HEK293 (cell line): ENCODE measurements at regions not wholly inside any gene's neighbourhood (a gene's known extent, or its start where the extent isn't known, plus 50 kb on each side); places are given as distances from the start of the nearest gene placed in this dataset.

Experiments
- AEBP2 ChIP-seq: fragments of 450-650 bp; formaldehyde crosslinking; IDR thresholded peaks from 2 replicates; pipeline ENCODE4 v1.5.1; 2016; ENCODE audit warnings: missing biosample characterization, missing genetic modification characterization, borderline replicate concordance
- CTCF ChIP-seq: fragments of 450-650 bp; formaldehyde crosslinking; IDR thresholded peaks from 2 replicates; pipeline ENCODE4 v1.5.1; 2016; ENCODE audit warnings: missing biosample characterization, missing genetic modification characterization
- PBX3 ChIP-seq: sonication (generic); formaldehyde crosslinking; IDR thresholded peaks from 2 replicates; pipeline ENCODE4 v1.8.1; 2022; ENCODE audit warnings: mild to moderate bottlenecking, moderate library complexity, missing genetic modification reagents
- REST ChIP-seq: fragments of 450-650 bp; formaldehyde crosslinking; IDR thresholded peaks from 2 replicates; pipeline ENCODE4 v1.5.1; 2016; ENCODE audit warnings: missing biosample characterization, missing genetic modification characterization
- ZBTB20 ChIP-seq: fragments of 450-650 bp; formaldehyde crosslinking; IDR thresholded peaks from 2 replicates; pipeline ENCODE4 v1.5.1; 2016; ENCODE audit warnings: missing biosample characterization, missing genetic modification characterization
- ZNF23 ChIP-seq: fragments of 450-650 bp; formaldehyde crosslinking; IDR thresholded peaks from 2 replicates; pipeline ENCODE4 v1.5.1; 2016; ENCODE audit warnings: missing biosample characterization, missing genetic modification characterization, borderline replicate concordance
- ZNF274 ChIP-seq, 2 experiments: fragments of 200-500 bp in 1 of 2; fragments of 450-650 bp in 1 of 2; sonication (Bioruptor generic) in 1 of 2; formaldehyde crosslinking in 1 of 2; IDR thresholded peaks; 2 replicates each; pipeline versions ENCODE4 v1.5.1 to v1.6.1; 2014 to 2016; ENCODE audit warnings: borderline replicate concordance in 1 of 2, inconsistent platforms in 1 of 2, low read length in 1 of 2, missing biosample characterization in 1 of 2, missing genetic modification characterization in 1 of 2
- ZNF302 ChIP-seq: fragments of 450-650 bp; formaldehyde crosslinking; IDR thresholded peaks from 2 replicates; pipeline ENCODE4 v1.5.1; 2016; ENCODE audit warnings: missing biosample characterization, missing genetic modification characterization, low read depth

- TF ChIP-seq PBX3 = no peak
- no peak for TF ChIP-seq CTCF (tag by site-specific recombination)
- TF ChIP-seq ZNF274 (IDR thresholded peaks at IDR 0.05; ENCODE audit: low read length) = no peak
- TF ChIP-seq ZNF274 (tag by site-specific recombination; IDR thresholded peaks at IDR 0.05; ENCODE audit: borderline replicate concordance) = no peak
- TF ChIP-seq ZNF302 (tag by site-specific recombination) = no peak
- no peak for TF ChIP-seq ZNF23
- TF ChIP-seq REST (tag by site-specific recombination) = no peak
- TF ChIP-seq ZBTB20 (tag by site-specific recombination) = no peak
- no peak for TF ChIP-seq AEBP2 (tag by site-specific recombination)
Measured at GRCh38 chr17:34125921-34126320, 129.2 kb upstream of the CCL2 start.
